Fibroblast of lung (primary cell): ENCODE measurements at regions not wholly inside any gene's neighbourhood (a gene's known extent, or its start where the extent isn't known, plus 50 kb on each side); places are given as distances from the start of the nearest gene placed in this dataset.

Source experiments
- EZH2 ChIP-seq: IDR thresholded peaks from 2 replicates; pipeline ENCODE4 v1.5.1; 2012; ENCODE audit warnings: low read length, control low read depth, mild to moderate bottlenecking; ENCODE audit errors: missing control alignments
- TF ChIP-seq, protein P1 (sequence below), 2 donors: IDR thresholded peaks in 1 of 2; conservative IDR thresholded peaks in 1 of 2; 1 replicate in 1 of 2; 2 replicates in 1 of 2; pipeline ENCODE4 v1.5.1; 2011 to 2012; ENCODE audit warnings: low read length in 2 of 2, control low read depth in 1 of 2, inconsistent platforms in 1 of 2, low read depth in 1 of 2, mild to moderate bottlenecking in 1 of 2

DNA sequence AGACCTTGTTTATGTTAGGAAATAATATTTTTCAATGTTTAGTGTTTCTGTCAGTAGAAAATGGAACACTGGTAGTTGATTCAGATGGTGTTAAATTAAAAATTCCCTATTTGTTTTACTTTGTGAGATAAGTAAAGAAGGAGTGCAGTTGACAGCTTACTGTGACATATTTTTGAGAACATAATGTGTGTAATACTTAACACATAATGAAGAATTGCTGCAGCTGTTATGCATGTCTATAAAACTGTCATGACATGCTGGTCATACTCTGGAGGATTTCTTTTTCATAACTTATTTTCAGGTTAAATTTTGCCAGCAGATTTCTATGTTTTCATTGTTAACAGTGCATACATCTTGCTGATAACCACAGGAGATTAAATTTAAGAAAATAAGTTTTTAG is 296.1 kb downstream of the CTH start:
- TF ChIP-seq, protein P1, sequence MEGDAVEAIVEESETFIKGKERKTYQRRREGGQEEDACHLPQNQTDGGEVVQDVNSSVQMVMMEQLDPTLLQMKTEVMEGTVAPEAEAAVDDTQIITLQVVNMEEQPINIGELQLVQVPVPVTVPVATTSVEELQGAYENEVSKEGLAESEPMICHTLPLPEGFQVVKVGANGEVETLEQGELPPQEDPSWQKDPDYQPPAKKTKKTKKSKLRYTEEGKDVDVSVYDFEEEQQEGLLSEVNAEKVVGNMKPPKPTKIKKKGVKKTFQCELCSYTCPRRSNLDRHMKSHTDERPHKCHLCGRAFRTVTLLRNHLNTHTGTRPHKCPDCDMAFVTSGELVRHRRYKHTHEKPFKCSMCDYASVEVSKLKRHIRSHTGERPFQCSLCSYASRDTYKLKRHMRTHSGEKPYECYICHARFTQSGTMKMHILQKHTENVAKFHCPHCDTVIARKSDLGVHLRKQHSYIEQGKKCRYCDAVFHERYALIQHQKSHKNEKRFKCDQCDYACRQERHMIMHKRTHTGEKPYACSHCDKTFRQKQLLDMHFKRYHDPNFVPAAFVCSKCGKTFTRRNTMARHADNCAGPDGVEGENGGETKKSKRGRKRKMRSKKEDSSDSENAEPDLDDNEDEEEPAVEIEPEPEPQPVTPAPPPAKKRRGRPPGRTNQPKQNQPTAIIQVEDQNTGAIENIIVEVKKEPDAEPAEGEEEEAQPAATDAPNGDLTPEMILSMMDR (conservative IDR thresholded peaks at IDR 0.05 in 1 of 2, IDR thresholded peaks at IDR 0.05 in 1 of 2; ENCODE audit: low read depth in 1 of 2, low read length in 2 of 2), result no peak
- TF ChIP-seq EZH2, result no peak
